LHCN-M2 (cell line): ENCODE measurements at regions not wholly inside any gene's neighbourhood (a gene's known extent, or its start where the extent isn't known, plus 50 kb on each side); places are given as distances from the start of the nearest gene placed in this dataset.

Experiments
- DNase-seq: peaks from one replicate; pipeline ENCODE4 v3.0.0-alpha.2; 2012; ENCODE audit warnings: low read depth

DNA sequence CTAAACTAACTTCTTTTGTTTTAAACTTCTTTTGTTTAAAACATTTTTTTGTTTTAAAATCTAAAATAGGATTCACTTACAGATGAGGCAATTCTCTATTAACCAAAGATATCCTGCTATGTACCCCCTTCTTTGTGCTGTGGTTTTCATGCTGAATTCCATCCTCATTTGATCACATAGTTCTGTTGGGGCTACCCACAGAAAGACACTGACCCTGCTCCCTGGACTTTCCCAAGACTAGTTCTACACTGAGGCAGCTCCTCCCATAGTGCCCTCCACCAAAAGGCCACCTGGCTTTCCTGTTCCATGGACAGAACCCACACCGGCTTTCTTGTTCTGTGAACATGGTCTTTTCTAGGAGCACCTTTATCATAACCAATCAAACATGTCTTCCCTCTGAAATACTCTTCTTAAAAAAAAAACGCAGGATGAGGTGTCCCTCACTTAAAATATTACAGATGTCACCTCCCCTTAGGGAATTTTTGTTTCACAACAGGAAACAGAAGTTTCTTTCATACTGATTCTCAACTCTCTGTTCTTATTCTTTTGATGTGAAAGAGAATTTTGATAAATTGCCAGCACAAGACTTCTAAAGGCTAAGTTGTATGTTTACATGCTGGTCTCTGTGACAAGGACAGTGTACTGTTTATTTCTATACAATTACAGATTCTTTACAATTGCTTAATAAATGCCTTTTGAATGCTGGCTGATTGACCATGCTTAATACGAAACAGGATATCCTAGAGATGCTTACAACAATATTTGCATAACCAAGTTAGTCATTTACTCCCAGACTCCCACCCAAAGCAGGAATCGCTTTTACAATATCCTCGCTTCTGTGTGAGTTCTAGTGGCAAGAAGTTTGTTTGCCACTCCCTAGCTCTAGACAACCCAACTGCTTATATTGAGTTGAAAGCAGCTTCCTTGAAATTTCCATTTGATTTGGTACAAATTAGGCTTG is 300.4 kb downstream of the DTWD2 start:
- no peak for DNase-seq

DNA sequence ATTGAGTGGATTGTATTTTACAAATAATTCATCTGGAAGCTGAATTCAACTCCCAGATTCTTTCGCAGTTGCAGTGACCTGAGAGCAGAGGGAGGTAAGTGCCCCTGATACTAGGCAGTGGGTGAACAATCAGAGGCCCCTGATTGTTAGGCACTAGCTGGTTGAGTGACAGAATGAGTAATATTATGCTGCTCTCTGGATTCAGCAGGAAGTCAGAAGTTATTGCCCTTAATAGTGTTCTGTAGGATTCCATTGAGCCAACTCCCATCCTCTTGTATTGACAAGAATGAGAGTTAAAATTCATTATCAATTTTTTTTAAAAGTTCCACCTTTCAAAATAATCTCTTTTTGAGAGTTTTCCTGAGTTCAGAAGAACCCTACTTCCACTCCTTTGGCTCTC is 301.2 kb downstream of the DTWD2 start:
- DNase-seq, result no peak

DNA sequence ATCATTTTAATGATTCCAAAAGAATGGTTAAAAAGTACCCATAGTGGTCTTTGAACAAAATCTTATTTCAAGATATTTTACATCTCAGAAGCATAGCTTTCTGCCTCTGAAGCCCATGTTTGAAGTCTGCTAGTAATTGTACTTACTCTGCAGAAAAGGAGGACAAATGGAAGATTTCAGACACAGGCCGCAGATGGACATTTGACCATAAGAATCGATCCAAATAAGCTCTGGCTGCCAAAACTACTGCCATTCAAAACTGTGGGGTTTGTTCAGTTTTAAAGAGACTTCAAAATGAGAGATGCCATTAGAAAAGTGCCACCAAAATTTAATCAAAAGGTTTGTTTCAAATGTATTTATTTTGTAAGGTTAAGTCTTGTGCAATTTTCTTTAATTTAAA is 306.7 kb downstream of the DTWD2 start:
- no peak for DNase-seq

DNA sequence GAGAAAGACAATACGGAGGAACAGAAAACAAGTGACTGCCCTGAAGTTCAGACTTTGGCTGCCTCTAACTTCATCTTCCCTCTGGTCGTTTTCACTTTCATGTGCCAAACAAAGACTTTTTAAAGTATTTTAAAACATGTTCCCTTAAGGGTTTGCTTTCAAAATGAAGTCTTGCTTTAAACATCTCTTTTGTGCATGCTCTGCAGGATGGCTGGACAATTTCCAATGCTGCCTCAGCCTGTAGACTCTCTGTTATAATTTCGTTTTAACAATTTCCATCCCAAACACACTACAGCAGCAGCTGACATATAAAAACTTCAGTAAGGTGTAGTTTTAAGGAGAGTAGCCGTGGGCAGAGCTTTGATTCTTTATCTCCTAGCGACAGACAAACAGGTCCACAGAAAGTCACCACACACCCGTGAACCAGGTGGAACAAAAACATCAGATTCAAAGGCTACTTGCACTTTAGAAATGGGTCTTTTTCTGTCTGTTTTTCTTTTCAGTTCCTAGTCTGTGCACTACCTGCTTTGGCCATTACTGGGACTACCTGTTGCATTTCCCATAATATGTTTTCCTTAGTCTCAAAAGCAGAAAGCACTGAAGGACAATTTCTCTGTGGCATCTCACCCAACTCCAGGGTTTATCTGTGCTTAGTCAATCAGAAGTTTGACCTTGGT is 308.9 kb downstream of the DTWD2 start:
- no peak for DNase-seq

DNA sequence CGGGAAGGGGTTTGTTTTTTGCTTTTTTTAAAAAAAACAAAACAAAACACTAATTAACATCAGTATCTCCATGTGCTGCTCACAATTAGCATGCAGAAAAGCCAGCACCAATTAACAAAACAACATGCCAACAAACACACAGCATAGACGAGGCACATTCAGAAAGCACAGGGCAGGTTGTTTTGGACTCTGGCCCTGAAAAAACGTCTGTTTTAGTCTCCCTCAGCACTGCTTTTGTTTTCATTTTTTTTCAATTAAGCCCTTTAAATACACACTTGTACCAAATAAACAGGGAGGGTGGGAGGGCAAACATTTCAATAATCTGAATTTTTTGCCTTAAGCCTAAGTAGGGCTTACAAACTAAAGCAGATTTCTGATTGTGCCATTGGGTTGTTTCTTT is 309.6 kb downstream of the DTWD2 start:
- DNase-seq, result no peak

DNA sequence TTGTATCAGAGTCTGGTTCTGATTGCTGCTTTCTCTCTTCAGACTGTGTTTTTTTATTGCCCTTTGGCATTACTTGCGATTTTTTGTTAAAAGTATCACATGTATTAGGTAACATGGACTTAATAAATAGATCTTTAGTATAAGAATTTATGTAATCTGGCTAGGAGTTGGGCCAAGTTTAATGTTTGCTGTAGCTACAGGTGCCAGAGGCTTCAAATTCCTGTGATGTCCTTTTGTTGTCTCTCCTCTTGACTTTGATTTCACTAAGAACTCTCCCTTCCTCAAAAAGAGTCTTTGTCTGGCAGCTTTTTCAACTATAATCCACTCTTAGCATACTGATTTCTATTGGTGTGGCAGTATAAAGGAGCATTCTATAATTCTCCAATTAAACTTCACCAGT is 313.1 kb downstream of the DTWD2 start:
- no peak for DNase-seq

DNA sequence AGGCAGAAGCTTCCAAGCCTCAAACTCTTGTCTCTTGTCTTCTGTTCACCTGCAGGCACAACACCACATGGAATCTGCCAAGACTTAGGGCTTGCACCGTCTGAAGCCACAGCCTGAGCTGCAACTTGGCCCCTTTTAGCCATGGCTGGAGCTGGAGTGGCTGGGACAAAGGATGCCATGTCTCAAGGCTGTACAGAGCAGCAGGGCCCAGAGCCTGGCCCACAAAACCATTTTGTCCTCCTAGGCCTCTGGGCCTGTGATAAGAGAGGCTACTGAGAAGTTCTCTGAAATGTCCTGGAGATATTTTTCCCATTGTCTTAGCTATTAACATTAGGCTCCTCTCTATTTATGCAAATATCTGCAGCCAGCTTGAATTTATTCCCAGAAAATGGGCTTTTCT is 330.8 kb downstream of the DTWD2 start:
- no peak for DNase-seq

DNA sequence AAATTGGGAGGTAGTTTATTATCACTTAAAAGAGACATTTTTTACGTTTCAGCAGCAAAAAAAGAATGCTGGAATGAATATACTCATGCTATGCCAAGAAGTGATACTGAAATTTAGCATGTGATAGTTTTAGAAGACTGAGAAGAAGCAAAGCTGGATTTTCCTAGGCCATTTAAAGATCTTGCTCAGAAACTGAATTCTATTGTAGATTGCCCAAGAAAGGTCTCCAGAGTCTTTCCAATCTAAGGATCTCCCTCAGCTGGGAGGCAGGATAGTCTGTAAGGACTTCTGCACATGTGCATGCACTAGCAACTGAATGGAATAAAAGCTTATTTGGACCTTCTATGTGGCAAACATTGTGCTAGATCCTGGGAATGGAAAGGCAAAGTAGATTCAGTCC is 334.5 kb downstream of the DTWD2 start:
- DNase-seq, result no peak

DNA sequence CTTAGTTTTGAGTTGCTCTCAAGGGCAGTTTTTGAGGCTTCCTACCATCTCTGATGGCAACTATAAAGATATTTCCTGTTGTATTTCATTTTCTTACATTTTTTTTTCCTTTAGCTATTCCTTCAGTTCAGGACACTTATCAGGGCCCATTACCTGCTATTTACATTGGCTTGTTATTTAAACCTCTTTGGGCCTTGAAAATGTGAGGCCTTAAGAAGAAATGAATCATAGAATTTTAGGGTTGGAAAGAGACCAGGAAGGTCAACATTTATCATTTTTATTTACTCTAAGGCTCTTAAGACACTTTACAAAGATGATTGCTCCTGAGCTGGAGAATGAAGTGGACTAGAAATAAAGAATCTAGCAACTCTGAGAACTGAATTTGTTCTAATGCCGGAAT is 335.2 kb downstream of the DTWD2 start:
- DNase-seq, result no peak

DNA sequence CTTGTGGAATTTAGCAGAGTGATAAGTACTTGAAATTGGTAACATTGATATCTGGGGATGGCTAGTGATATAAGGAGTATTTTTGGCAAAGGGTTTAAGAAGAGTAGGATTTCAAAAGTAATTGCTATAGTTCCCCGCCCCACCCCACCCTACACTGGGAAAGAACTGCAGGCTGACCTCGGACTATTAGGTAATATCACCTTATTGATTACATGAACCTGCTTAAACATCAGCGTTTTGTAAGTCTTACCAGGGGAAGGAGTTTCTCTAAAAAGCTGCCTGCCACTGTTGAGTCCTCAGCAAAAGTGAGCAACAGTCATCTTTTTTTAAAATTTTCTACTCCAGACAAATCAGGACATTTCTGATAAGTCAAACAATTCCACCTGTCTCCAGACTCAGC is 337.3 kb downstream of the DTWD2 start:
- DNase-seq, result no peak

DNA sequence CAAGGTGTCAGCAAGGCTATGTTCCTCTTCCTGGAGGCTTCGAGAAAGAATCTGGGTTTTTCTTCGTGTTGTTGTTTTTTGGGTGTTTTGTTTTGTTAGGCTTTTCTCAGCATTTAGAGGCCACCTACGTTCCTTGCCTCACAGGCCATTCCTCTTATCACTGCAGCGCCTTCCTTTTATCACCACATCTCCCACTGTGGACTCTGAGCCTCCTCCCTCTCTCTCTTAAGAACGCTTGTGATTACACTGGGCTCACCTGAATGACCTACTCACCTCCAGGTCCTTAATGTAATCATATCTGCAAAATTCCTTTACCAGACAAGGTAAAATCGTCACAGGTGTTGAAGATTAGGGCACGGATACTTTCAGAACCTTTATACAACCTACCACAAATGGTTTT is 340.8 kb downstream of the DTWD2 start:
- DNase-seq, result no peak

DNA sequence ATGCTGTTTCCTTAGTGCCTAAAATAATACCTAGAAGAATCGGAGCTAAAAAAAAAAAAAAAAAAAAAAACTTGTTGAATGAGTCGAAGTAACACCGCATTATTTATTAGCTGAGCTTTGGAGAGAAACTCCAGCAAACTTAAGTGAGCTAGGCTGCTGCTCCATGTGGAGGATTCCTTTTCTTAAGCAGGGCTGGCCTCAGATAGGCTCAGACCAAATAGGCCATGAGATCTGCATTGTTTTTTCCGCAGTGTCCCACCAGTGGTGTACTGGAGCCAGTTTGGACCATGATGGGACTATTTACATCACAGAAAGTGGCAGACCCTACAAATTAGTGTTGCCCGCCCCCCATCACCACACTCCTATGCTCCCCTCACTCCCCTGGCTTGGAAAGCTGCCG is 341.4 kb downstream of the DTWD2 start:
- DNase-seq, result no peak

DNA sequence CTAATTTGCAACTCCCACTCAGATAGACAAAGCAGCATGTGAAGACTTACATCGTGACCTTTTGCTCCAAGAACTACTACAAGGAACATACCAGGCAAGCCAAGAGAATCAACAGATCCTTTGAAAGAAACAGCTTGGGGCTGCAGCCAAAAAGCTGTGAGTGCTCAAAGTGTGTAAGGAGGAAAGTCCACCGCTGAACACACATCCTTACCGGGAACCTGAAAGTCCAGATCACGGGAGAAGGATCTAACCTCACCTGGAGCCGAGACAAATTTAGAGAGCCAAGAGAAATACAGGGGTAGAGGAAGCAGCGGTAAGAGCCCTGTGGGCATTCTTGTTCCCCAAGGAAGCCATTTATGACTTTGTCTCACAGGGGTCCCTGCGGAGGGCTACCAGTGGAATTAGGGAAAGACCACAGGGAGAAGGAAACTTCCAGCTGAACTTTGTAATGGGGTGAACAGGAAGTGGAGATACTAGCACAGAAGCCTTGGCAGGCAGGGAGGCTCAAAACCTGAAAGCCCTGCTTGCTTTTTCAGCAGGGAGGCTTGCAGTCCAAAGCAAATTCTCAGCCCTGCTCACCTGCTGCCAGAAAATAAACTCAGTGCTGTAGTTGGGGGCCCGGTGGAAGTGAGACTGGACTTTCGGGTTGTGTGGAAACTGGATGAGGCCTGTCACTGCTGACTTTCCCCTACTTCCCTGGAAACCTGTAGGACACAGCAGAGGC is 350.2 kb downstream of the DTWD2 start:
- no peak for DNase-seq

DNA sequence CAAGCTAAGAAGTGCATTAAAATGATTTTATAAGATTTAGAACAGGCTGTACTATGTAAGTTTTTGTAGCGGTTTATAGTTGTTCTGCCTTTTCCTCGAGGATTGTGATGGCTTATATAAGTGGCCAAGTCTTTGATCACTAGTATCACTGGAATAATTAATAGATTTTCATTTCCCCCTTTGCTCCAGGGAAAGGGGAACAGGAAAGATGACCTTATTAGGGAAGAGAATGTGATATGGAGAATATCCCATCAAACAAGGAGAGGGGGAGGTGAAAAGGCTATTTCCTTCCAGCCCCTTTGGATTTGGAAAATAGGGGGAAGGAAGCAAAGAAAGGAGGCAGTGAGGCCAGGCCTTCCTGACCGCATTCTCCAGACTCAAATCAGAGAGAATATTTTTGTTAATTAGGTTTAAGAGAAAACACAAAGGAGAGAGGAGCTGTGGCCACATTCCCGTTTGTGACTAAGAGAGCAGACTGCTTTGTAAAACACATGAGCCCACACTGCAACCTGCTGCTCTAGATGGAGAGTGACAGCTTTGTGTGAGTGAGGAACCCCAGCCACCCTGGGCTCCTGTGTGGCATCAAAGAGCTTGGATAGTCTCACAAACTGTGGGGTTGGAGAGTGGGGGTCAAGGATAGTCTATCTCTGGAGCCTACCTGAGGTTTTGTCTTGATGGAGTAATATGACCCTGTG is 359.5 kb downstream of the DTWD2 start:
- no peak for DNase-seq

DNA sequence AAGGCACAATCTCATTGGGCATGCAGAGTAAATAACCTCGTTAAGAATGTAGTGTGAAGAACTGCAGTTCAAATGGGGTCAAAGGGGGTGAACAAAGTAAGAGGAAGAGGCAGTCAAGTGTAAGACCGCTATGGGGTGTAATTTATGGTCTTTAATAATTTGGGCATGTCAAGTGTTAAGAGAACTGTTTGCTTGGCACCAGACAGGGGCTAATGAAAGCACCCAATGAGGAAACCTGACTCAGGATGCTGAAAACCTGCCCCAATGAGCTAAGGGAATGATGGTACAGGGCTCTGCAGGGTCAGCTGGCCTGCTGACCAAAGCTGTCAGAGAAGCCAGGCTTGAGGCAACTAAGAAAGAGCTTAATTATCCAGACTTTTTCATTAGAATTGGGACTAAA is 368.1 kb downstream of the DTWD2 start:
- no peak for DNase-seq

DNA sequence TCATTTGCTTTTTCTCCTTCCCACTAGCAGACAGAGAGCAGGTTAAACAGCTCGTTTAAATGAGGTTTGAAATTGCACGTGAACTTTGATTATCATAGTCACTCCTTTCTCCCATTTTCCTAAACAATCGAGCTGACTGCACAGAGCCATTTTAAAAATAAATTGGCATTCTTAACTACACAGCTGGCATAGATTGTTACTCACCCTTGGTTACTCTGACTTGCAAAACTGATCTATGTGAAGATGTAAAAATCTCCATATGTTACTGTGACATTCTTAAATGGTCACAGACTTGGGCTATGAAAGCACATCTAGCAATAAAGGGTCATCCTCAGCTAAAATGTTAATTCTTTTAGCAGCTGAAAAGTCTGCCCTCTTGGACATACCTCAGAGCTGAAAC is 368.5 kb downstream of the DTWD2 start:
- no peak for DNase-seq

DNA sequence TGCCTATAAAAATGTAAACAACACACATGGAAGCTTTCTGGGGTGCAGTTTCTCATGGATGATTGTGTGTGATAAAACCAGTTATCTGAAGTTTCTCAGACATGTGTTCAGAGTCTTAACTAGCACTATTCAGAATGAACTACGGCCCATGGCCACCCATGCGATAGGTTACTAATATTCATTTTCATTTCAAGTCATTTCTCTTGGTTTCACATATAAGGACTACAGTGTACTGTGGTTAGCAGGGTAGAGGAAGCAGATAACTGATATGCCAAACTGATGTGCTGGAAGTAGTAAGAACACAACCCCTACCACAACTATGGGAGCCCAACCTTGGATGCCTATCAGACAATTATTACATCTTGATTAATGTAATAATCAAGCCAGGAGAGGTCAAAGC is 372.1 kb downstream of the DTWD2 start:
- no peak for DNase-seq

DNA sequence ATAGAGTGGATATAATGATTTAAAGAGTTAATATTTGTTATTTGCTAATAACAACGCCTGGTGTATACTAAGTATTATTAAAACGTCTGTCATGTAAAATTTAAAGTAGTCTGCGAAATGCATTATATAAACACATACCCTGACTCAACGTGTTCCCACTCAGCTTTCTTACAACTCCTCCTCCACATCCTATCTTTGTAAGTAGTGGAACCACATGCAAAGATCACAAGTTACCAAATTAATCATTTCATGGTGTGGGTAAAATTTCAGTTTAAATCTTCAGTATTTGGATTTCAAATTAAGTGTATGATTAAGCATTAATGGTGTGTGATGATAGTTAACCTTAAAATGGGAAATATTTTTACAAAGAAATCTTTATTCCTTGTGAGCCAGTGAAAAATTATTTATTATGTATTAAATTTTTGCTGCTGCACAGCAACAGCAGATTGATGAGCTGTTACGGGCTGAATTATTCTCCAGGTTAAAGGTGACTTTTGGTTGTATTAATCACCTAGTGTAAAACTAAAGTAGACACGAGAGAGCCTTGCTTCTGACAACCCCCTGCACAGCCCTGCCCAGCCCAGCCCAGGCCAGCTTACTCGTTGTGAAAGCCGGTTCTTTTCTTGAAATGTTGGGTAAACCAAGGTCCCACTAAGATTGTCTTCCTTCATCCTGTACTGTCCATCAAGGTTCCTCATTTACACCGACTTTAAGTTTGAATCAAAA is 373.5 kb downstream of the DTWD2 start:
- DNase-seq, result no peak

DNA sequence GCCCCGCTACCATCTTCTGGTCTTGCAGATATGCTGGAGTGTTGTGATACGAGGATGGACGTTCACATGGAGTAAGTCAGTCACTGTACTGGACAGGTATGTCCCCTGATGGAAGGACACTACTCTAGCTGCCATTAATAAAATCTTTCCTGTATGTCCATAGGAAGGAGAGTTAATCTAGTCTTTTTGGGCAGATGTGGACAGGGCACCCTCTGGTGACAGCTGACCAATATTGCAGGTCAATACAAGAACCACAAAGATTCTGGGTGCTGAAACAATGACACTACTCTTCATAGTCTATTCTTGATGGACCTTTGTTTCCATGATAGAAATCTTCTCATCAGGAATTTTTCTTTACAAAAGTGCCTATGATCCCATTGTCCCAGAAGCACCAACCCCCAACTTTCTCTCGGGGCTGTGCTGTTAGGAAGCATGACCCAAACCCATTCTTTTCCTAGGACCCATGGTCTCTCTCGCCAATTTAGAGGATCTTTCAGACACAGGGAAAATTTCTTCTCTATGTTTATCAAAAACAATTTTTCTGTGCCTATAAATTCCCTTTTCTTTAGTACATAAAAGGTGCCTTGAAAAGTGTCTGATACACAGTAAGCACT is 376.9 kb downstream of the DTWD2 start:
- no peak for DNase-seq

DNA sequence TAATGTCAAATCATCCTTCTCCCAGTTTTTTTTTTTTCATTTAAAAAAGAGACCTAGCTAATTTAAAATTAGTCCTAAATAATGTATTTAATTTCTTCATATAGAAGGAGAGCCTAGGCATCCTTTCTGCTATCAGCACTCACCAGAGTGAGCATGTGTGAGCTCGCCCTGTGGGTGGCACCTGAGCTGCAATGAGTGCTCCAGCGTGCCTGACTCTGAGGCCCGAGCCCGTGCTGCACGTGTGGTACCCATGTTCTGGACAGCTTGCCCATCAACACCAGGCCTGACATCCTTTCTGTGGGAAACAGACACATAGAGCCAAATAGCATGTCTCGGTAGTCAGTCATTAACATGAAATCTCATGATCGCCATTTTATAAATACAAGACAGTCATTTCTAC is 381.4 kb downstream of the DTWD2 start:
- no peak for DNase-seq

DNA sequence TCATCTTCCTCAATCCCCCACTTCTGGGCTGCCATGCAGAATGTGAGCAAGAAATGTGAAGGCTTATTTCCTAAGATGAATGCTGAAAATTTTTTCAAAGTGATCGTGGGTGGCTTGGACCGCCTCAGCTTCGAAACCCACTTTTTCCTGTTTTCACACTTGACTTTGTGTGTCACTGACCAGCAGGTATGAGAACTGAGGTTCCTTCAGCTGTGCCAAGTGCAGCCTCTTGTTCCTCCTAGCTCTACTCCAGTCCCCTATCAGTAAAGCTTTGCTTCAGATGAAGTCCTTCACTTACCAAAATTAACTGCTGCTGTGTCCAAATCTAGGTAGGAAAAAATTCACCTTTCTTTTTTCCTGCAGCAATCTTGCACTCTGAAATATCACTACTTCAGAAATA is 382.6 kb downstream of the DTWD2 start:
- no peak for DNase-seq
